Mesenchymal stem cell (in vitro differentiated cells and primary cell): ENCODE measurements at regions not wholly inside any gene's neighbourhood (a gene's known extent, or its start where the extent isn't known, plus 50 kb on each side); places are given as distances from the start of the nearest gene placed in this dataset.
A peak's percentile ranks its signal among the peaks of the same experiment; 100 is the strongest.

Source experiments
- DNase-seq: peaks from one replicate; pipeline ENCODE4 v3.0.0-alpha.2; 2013
- H2AFZ ChIP-seq: one replicate; pipeline ENCODE4 v1.6.1; 2013; ENCODE audit warnings: low read depth, mild to moderate bottlenecking, control low read depth, inconsistent platforms, low read length, moderate library complexity
- H2AK5ac ChIP-seq: 2 replicates; pipeline ENCODE4 v1.6.1; 2013; ENCODE audit warnings: low read length, moderate library complexity, mild to moderate bottlenecking, inconsistent platforms; ENCODE audit not compliant: severe bottlenecking
- H2BK120ac ChIP-seq: one replicate; pipeline ENCODE4 v1.6.1; 2013; ENCODE audit warnings: low read depth, mild to moderate bottlenecking, inconsistent platforms, low read length, moderate library complexity
- H2BK12ac ChIP-seq, 2 experiments: one replicate each; pipeline ENCODE4 v1.6.1; 2013; ENCODE audit warnings: inconsistent platforms in 2 of 2, low read length in 2 of 2, mild to moderate bottlenecking in 2 of 2, moderate library complexity in 2 of 2, control low read depth in 1 of 2
- H2BK15ac ChIP-seq: one replicate; pipeline ENCODE4 v1.6.1; 2013; ENCODE audit warnings: mild to moderate bottlenecking, low read depth, inconsistent platforms; ENCODE audit not compliant: poor library complexity, severe bottlenecking
- H2BK5ac ChIP-seq: 2 replicates; pipeline ENCODE4 v1.6.1; 2013; ENCODE audit warnings: low read depth, mild to moderate bottlenecking, low read length, control low read depth, inconsistent platforms; ENCODE audit not compliant: poor library complexity, severe bottlenecking
- H3K14ac ChIP-seq, 2 experiments: one replicate each; pipeline ENCODE4 v1.6.1; 2013; ENCODE audit warnings: inconsistent platforms in 2 of 2, low read length in 2 of 2, control low read depth in 1 of 2, mild to moderate bottlenecking in 1 of 2, moderate library complexity in 1 of 2
- H3K18ac ChIP-seq, 2 experiments: one replicate each; pipeline ENCODE4 v1.6.1; 2013; ENCODE audit warnings: inconsistent platforms in 2 of 2, low read length in 2 of 2, control low read depth in 1 of 2, low read depth in 1 of 2, mild to moderate bottlenecking in 1 of 2
- H3K23ac ChIP-seq, 2 experiments: one replicate each; pipeline ENCODE4 v1.6.1; 2013; ENCODE audit warnings: inconsistent platforms in 2 of 2, low read length in 2 of 2, mild to moderate bottlenecking in 2 of 2, moderate library complexity in 2 of 2, control low read depth in 1 of 2
- H3K27ac ChIP-seq: 2 replicates; pipeline ENCODE4 v1.5.1; 2013; ENCODE audit warnings: mild to moderate bottlenecking, moderate library complexity, low read length, control low read depth, inconsistent platforms; ENCODE audit not compliant: poor library complexity, severe bottlenecking
- H3K27me3 ChIP-seq, 2 experiments: 2 replicates each; pipeline versions ENCODE4 v1.6.1 to v1.7.0; 2013; ENCODE audit warnings: low read length in 2 of 2, mild to moderate bottlenecking in 2 of 2, moderate library complexity in 2 of 2, control low read depth in 1 of 2, inconsistent platforms in 1 of 2; ENCODE audit not compliant: control insufficient read depth in 1 of 2, insufficient read depth in 1 of 2
- H3K36me3 ChIP-seq, 2 experiments: 2 replicates each; pipeline versions ENCODE4 v1.6.1 to v1.7.0; 2013; ENCODE audit warnings: low read length in 2 of 2, control low read depth in 1 of 2, inconsistent platforms in 1 of 2, low read depth in 1 of 2, mild to moderate bottlenecking in 1 of 2; ENCODE audit not compliant: insufficient read depth in 2 of 2, control insufficient read depth in 1 of 2
- H3K4ac ChIP-seq, 2 experiments: one replicate each; pipeline ENCODE4 v1.6.1; 2013; ENCODE audit warnings: inconsistent platforms in 2 of 2, low read length in 2 of 2, mild to moderate bottlenecking in 2 of 2, moderate library complexity in 2 of 2, control low read depth in 1 of 2, low read depth in 1 of 2
- H3K4me1 ChIP-seq: 2 replicates; pipeline ENCODE4 v1.6.1; 2013; ENCODE audit warnings: low read depth, low read length, control low read depth; ENCODE audit not compliant: control insufficient read depth, insufficient read depth
- H3K4me2 ChIP-seq: 2 replicates; pipeline ENCODE4 v1.6.1; 2013; ENCODE audit warnings: low read length, mild to moderate bottlenecking, inconsistent platforms; ENCODE audit not compliant: poor library complexity, severe bottlenecking
- H3K4me3 ChIP-seq, 2 experiments: 2 replicates each; pipeline versions ENCODE4 v1.5.1 to v1.7.0; 2013; ENCODE audit warnings: low read length in 2 of 2, mild to moderate bottlenecking in 2 of 2, control low read depth in 1 of 2, low read depth in 1 of 2; ENCODE audit not compliant: insufficient read depth in 1 of 2
- H3K79me1 ChIP-seq: replicated peaks from 2 replicates; pipeline ENCODE4 v1.6.1; 2013; ENCODE audit warnings: mild to moderate bottlenecking, control low read depth, low read length, inconsistent platforms; ENCODE audit not compliant: poor library complexity, severe bottlenecking
- H3K9ac ChIP-seq: 2 replicates; pipeline ENCODE4 v1.7.0; 2013; ENCODE audit warnings: mild to moderate bottlenecking, low read length, moderate library complexity
- H3K9me3 ChIP-seq: 2 replicates; pipeline ENCODE4 v1.7.0; 2013; ENCODE audit warnings: mild to moderate bottlenecking, low read length; ENCODE audit not compliant: control insufficient read depth
- H4K8ac ChIP-seq: one replicate; pipeline ENCODE4 v1.6.1; 2013; ENCODE audit warnings: inconsistent platforms, mild to moderate bottlenecking, low read length, moderate library complexity
- H4K91ac ChIP-seq: one replicate; pipeline ENCODE4 v1.6.1; 2013; ENCODE audit warnings: mild to moderate bottlenecking, low read length, inconsistent platforms
- WGBS: methylation state at CpG from one replicate; pipeline ENCODE4 v1.1.7; 2013; ENCODE audit warnings: mixed read lengths; 5-methylcytosine and 5-hydroxymethylcytosine counted together

- H3K27ac ChIP-seq, result no peak overlapping the region
- no peak overlapping the region for H2BK12ac ChIP-seq
- H4K8ac ChIP-seq, result no peak overlapping the region
- H3K4ac ChIP-seq, result no peak overlapping the region
- H2BK15ac ChIP-seq, result no peak overlapping the region
- H3K14ac ChIP-seq, result no peak overlapping the region
- H2BK120ac ChIP-seq, result no peak overlapping the region
- H3K79me1 ChIP-seq, result no peaks in the 10 kb centered on the region
- H3K18ac ChIP-seq, result no peak overlapping the region
- no peak overlapping the region for H3K4me2 ChIP-seq
- no peak overlapping the region for H3K9ac ChIP-seq
- H3K23ac ChIP-seq, result no peak overlapping the region
- WGBS, result 93% methylated on average over 7 of the region's 8 CpGs
- peaks cover 0 to 6% of the 10 kb centered on the region in 2 experiments for H3K27me3 ChIP-seq
- H2BK5ac ChIP-seq, result peak overlapping the region; percentile 45
- DNase-seq, result no peak
- H2AK5ac ChIP-seq, result no peak overlapping the region
- no peak overlapping the region for H4K91ac ChIP-seq
- H3K4me3 ChIP-seq, result no peak overlapping the region
- H3K36me3 ChIP-seq, result no peaks in the 10 kb centered on the region
- H3K9me3 ChIP-seq, result no peaks in the 10 kb centered on the region
- no peak overlapping the region for H2AFZ ChIP-seq
- peaks cover 13% of the 10 kb centered on the region for H3K4me1 ChIP-seq
Observed at GRCh38 chr2:235348329-235348728, 145.5 kb upstream of the AGAP1 start.

- H3K23ac ChIP-seq, result no peak overlapping the region
- no peak overlapping the region for H3K4me3 ChIP-seq
- no peaks in the 10 kb centered on the region for H3K9me3 ChIP-seq
- H3K4me1 ChIP-seq, result peaks cover 4% of the 10 kb centered on the region
- peaks cover 6% of the 10 kb centered on the region in 2 experiments for H3K27me3 ChIP-seq
- no peak overlapping the region for H2BK120ac ChIP-seq
- H2AFZ ChIP-seq, result no peak overlapping the region
- no peak overlapping the region for H4K91ac ChIP-seq
- no peak for DNase-seq
- no peak overlapping the region for H2BK12ac ChIP-seq
- no peak overlapping the region for H3K27ac ChIP-seq
- H4K8ac ChIP-seq, result no peak overlapping the region
- 85% methylated on average over 2 of the region's 4 CpGs for WGBS
- no peak overlapping the region for H3K18ac ChIP-seq
- no peak overlapping the region for H3K4me2 ChIP-seq
- H3K9ac ChIP-seq, result no peak overlapping the region
- H3K4ac ChIP-seq, result no peak overlapping the region
- no peak overlapping the region for H2BK5ac ChIP-seq
- H3K14ac ChIP-seq, result no peak overlapping the region
- no peaks in the 10 kb centered on the region for H3K79me1 ChIP-seq
- H2AK5ac ChIP-seq, result no peak overlapping the region
- no peaks in the 10 kb centered on the region for H3K36me3 ChIP-seq
- H2BK15ac ChIP-seq, result no peak overlapping the region
Observed at GRCh38 chr2:235350234-235350633, 143.6 kb upstream of the AGAP1 start.

GRCh38 chr2:235352541-235352940, 141.3 kb upstream of the AGAP1 start:
- no peak overlapping the region for H3K27ac ChIP-seq
- H3K14ac ChIP-seq, result no peak overlapping the region
- peaks cover 6% of the 10 kb centered on the region in 2 experiments for H3K27me3 ChIP-seq
- no peak overlapping the region for H3K23ac ChIP-seq
- H3K4me3 ChIP-seq, result no peak overlapping the region
- WGBS, result 81% methylated on average over 4 of the region's 4 CpGs
- H3K79me1 ChIP-seq, result no peaks in the 10 kb centered on the region
- no peak for DNase-seq
- H4K91ac ChIP-seq, result no peak overlapping the region
- no peak overlapping the region for H2BK12ac ChIP-seq
- H4K8ac ChIP-seq, result no peak overlapping the region
- no peak overlapping the region for H3K4me2 ChIP-seq
- H2BK15ac ChIP-seq, result no peak overlapping the region
- no peak overlapping the region for H3K18ac ChIP-seq
- no peak overlapping the region for H3K4ac ChIP-seq
- no peak overlapping the region for H2AK5ac ChIP-seq
- H3K36me3 ChIP-seq, result no peaks in the 10 kb centered on the region
- H2BK5ac ChIP-seq, result no peak overlapping the region
- H3K9me3 ChIP-seq, result no peaks in the 10 kb centered on the region
- H3K9ac ChIP-seq, result no peak overlapping the region
- no peak overlapping the region for H2BK120ac ChIP-seq
- peaks cover 1% of the 10 kb centered on the region for H3K4me1 ChIP-seq
- no peak overlapping the region for H2AFZ ChIP-seq

- Histone ChIP-seq H3K9me3 (no peaks in the 10 kb centered on the region), H2BK120ac (no peak overlapping the region), H2BK5ac (no peak overlapping the region), H3K4me3 (no peak overlapping the region), H3K9ac (no peak overlapping the region), H2BK12ac (no peak overlapping the region), H3K79me1 (no peaks in the 10 kb centered on the region), H3K18ac (no peak overlapping the region), H3K14ac (peak overlapping the region in 1 of 2 experiments; percentile 18), H4K8ac (no peak overlapping the region), H2BK15ac (no peak overlapping the region), H3K4me1 (no peaks in the 10 kb centered on the region), H3K36me3 (no peaks in the 10 kb centered on the region), H3K23ac (no peak overlapping the region), H3K27me3 (peaks cover 4 to 11% of the 10 kb centered on the region in 2 experiments), H4K91ac (no peak overlapping the region), H3K27ac (no peak overlapping the region), H2AK5ac (no peak overlapping the region), H3K4ac (no peak overlapping the region), H3K4me2 (no peak overlapping the region), H2AFZ (no peak overlapping the region)
- DNase-seq, result no peak
- WGBS, result 92% methylated on average over 17 of the region's 17 CpGs
Observed at GRCh38 chr2:235357881-235358280, 136.0 kb upstream of the AGAP1 start.
